Tibial artery (tissue), 4 donors: ENCODE measurements at regions not wholly inside any gene's neighbourhood (a gene's known extent, or its start where the extent isn't known, plus 50 kb on each side); places are given as distances from the start of the nearest gene placed in this dataset.
A peak's percentile ranks its signal among the peaks of the same experiment; 100 is the strongest.

Source experiments
- DNase-seq, 2 donors: peaks; one replicate each; pipeline ENCODE4 v3.0.0-alpha.2; 2019
- H3K27ac ChIP-seq, 2 donors: fragments of 200-600 bp; sonication (generic) in 1 of 2; 1 replicate in 1 of 2; 2 replicates in 1 of 2; pipeline ENCODE4 v1.5.1; 2018 to 2019; ENCODE audit warnings: mild to moderate bottlenecking in 1 of 2
- H3K27me3 ChIP-seq, 2 donors: fragments of 200-600 bp; sonication (generic) in 1 of 2; one replicate each; pipeline versions ENCODE4 v1.5.1 to v1.6.0; 2016 to 2019
- H3K36me3 ChIP-seq, 3 donors: fragments of 200-600 bp; sonication (generic) in 2 of 3; one replicate each; pipeline ENCODE4 v1.5.1; 2016 to 2019; ENCODE audit warnings: mild to moderate bottlenecking in 2 of 3
- H3K4me1 ChIP-seq, 4 donors: fragments of 200-600 bp; sonication (generic) in 2 of 4; 1 replicate in 3 of 4; 2 replicates in 1 of 4; pipeline ENCODE4 v1.5.1; 2016 to 2019
- H3K4me3 ChIP-seq, 2 donors: fragments of 200-600 bp; sonication (generic) in 1 of 2; 1 replicate in 1 of 2; 2 replicates in 1 of 2; pipeline ENCODE4 v1.5.1; 2018 to 2019; ENCODE audit warnings: mild to moderate bottlenecking in 2 of 2
- H3K9me3 ChIP-seq, 3 donors: fragments of 200-600 bp; sonication (generic) in 1 of 3; one replicate each; pipeline ENCODE4 v1.5.1; 2016 to 2019
- intact Hi-C: fragments of 100-400 bp; cut with DNase I; formaldehyde crosslinking; loops from one replicate; pipeline ENCODE4 v1.15.0; 2023; ENCODE audit warnings: low total_unique reads
- TF ChIP-seq, protein P1 (sequence below), 2 experiments: fragments of 200-600 bp in 1 of 2; fragments of 450-650 bp in 1 of 2; IDR thresholded peaks; one replicate each; pipeline ENCODE4 v1.5.1; 2017 to 2019; ENCODE audit warnings: antibody characterized with exemption in 2 of 2, mild to moderate bottlenecking in 1 of 2, moderate library complexity in 1 of 2

DNA sequence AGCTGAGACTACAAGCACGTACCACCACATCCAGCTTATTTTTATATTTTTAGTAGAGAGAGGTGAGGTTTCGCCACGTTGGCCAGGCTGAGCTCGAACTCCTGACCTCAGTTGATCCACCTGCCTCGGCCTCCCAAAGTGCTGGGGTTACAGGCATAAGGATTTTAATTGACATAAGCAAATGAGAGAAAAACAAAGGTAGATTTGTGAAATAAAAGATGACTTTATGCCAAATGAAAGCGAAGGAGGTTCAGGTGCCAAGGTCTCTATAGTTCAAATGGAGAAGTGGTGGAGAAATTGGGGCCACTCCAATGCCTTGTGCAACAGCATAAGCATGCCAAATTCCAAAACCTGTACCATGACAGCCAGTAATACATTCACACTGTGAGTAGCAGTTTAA lies 180.6 kb downstream of the MREG start:
- TF ChIP-seq, protein P1, sequence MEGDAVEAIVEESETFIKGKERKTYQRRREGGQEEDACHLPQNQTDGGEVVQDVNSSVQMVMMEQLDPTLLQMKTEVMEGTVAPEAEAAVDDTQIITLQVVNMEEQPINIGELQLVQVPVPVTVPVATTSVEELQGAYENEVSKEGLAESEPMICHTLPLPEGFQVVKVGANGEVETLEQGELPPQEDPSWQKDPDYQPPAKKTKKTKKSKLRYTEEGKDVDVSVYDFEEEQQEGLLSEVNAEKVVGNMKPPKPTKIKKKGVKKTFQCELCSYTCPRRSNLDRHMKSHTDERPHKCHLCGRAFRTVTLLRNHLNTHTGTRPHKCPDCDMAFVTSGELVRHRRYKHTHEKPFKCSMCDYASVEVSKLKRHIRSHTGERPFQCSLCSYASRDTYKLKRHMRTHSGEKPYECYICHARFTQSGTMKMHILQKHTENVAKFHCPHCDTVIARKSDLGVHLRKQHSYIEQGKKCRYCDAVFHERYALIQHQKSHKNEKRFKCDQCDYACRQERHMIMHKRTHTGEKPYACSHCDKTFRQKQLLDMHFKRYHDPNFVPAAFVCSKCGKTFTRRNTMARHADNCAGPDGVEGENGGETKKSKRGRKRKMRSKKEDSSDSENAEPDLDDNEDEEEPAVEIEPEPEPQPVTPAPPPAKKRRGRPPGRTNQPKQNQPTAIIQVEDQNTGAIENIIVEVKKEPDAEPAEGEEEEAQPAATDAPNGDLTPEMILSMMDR (IDR thresholded peaks at IDR 0.05), result no peak
- no peak for DNase-seq
- H3K4me1 ChIP-seq, result peaks cover 0 to 48% (median 10%) of the 10 kb centered on the region in 4 donors
- H3K27me3 ChIP-seq, result no peaks in the 10 kb centered on the region
- intact Hi-C loops, result no loop called here
- H3K36me3 ChIP-seq, result no peaks in the 10 kb centered on the region
- H3K4me3 ChIP-seq, result no peak overlapping the region
- H3K27ac ChIP-seq, result no peak overlapping the region
- no peaks in the 10 kb centered on the region for H3K9me3 ChIP-seq

DNA sequence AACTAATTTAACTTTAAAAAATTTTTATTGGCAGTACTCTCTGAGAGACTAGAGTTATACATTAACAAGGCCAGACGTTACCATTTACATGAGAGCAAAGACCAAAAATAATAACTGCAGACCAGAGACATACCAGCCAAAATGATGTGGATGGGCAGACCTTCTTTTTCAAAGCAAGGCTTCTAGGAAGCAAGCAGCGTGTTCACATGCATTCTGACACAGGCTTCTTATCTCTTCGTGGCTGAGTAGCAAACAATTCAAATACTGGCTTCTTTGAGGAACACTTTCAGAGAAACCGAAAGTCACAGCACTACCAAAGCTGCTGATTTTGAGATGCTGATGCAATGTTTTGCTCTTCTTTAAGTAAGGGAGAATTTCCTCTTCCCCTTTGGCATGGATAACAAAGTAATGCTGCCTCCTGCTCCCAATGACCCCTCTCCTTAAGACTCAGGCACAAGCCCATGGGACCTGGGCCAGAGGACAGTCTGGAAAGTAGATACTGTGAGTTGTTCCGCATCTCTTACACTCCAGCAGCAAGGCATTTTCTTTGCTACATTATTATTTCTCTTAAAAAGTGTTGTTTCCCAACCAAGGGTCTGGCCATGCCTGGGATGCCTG lies 181.9 kb downstream of the MREG start:
- Histone ChIP-seq H3K36me3 (no peaks in the 10 kb centered on the region), H3K9me3 (no peaks in the 10 kb centered on the region), H3K4me3 (peak overlapping the region; percentile 11 to 26), H3K27ac (peak overlapping the region; percentile 60 to 61), H3K27me3 (no peaks in the 10 kb centered on the region), H3K4me1 (peaks cover 0 to 61% (median 12%) of the 10 kb centered on the region in 4 donors)
- TF ChIP-seq, protein P1 (IDR thresholded peaks at IDR 0.05), result no peak
- intact Hi-C loops, result no loop called here
- DNase-seq, result no peak

DNA sequence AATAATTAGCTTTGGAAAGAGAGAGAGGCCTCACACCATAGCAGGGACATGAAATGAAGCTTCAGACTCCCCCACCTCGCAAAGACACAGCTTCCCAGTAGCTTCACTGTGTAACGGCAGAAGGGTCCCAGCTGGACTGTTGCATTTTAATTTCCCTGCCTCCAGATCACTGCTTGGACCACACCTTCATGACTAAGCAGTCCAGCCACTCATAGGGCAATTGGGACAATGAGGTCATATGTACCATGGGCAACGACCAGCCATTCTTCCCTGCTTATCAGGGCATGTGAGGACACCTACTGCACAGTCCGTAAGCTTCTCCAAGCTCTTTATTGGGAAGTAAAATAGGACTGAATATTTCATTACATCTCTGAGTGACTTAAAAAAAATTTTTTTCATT lies 183.0 kb downstream of the MREG start:
- no peaks in the 10 kb centered on the region for H3K9me3 ChIP-seq
- H3K27me3 ChIP-seq, result no peaks in the 10 kb centered on the region
- H3K4me1 ChIP-seq, result peaks cover 0 to 61% (median 15%) of the 10 kb centered on the region in 4 donors
- peak; percentile 69 to 73 for DNase-seq
- TF ChIP-seq, protein P1 (IDR thresholded peaks at IDR 0.05), result no peak
- no peaks in the 10 kb centered on the region for H3K36me3 ChIP-seq
- H3K4me3 ChIP-seq, result no peak overlapping the region
- intact Hi-C loops, result no loop called here
- peak overlapping the region; percentile 29 to 60 for H3K27ac ChIP-seq

DNA sequence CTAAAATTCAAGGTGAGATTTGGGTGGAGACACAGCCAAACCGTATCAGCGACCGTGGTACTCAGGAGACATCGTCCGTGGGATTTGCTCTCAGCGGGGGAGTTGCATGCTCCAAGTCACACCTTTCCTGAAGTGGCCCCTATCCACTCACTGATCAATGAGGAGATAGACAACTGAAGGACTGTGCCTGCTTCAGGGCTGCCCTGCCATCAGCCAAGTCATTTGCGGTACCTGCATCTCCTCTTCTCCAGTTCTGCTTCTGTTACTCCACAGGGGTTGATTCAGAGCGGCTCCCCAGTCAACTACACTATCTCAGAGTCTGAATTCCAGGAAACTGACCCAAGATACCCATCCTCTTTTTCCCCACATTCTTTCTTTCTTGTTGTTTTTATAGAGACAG lies 184.1 kb downstream of the MREG start:
- H3K27me3 ChIP-seq, result no peaks in the 10 kb centered on the region

DNA sequence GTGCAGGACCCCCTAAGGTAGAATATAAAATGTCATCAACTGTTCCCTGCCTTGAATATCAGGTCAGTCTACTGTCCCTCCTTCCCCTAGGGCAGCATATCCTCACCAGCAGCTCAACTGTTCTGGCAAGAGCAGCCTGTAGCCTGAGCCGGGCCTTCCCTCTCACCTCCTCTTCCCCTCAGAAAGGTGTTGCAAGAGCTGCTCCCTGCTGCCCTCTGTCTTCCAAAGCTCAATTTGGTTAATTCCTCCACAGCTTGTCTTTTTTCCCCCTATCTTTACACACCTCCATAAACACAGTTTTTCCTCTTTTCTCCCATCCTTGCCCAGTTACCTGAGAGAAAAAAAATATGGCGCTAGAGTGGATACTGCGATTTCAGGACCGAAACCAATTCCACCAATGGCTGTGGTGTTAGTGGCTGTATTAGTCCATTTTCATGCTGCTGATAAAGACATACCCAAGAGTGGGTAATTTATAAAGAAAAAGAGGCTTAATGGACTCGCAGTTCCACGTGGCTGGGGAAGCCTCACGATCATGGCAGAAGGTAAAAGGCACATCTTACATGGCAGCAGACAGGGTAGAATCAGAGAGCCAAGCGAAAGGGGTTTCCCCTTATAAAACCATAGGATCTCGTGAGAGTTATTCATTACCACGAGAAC lies 184.7 kb downstream of the MREG start:
- Histone ChIP-seq H3K36me3 (no peaks in the 10 kb centered on the region), H3K4me1 (peaks cover 0 to 58% (median 15%) of the 10 kb centered on the region in 4 donors), H3K27me3 (no peaks in the 10 kb centered on the region), H3K27ac (no peak overlapping the region), H3K9me3 (no peaks in the 10 kb centered on the region), H3K4me3 (no peak overlapping the region)
- intact Hi-C loops, result no loop called here
- DNase-seq, result no peak
- TF ChIP-seq, protein P1 (IDR thresholded peaks at IDR 0.05), result peak; percentile 38 to 41

More for the DNA sequence above, 184.1 kb downstream of the MREG start:
- intact Hi-C loops, result no loop called here
- no peaks in the 10 kb centered on the region for H3K36me3 ChIP-seq
- DNase-seq, result no peak
- H3K27ac ChIP-seq, result no peak overlapping the region
- no peak overlapping the region for H3K4me3 ChIP-seq
- TF ChIP-seq, protein P1 (IDR thresholded peaks at IDR 0.05), result no peak
- no peaks in the 10 kb centered on the region for H3K9me3 ChIP-seq
- peaks cover 0 to 58% (median 15%) of the 10 kb centered on the region in 4 donors for H3K4me1 ChIP-seq
